GM18951 (cell line): ENCODE measurements at regions not wholly inside any gene's neighbourhood (a gene's known extent, or its start where the extent isn't known, plus 50 kb on each side); places are given as distances from the start of the nearest gene placed in this dataset.

Source experiments
- POLR2A ChIP-seq: IDR thresholded peaks from 4 replicates; pipeline ENCODE4 v1.6.1; 2011; ENCODE audit warnings: mild to moderate bottlenecking; ENCODE audit not compliant: insufficient read length, insufficient read depth; ENCODE audit errors: extremely low read depth
- in situ Hi-C: fragments of 300-500 bp; cut with MboI; formaldehyde crosslinking; loops from one replicate; pipeline ENCODE4 v1.12.0; 2022; ENCODE audit warnings: low sequenced_read_pairs, mixed read lengths, inconsistent platforms; ENCODE audit not compliant: unreplicated experiment

DNA sequence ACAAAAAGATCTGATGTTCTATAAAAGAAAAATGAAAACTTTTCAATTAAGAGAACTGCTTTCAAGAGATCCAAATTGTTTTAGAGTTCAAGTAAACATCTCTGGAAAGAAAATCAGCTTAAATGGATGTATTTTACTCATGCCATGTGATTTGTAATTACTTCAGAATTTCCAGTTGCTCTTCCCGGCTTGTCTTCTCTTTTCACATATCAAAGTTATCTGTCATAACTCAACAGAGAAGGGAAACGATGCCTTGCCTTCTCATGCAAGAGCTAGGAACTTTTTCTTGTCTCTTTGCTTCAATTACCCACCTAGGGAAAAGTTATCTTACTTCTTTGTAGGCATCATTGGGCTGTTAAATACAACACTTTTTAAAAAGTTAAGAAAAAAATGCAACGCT is 255.2 kb upstream of the POU2AF2 start:
- TF ChIP-seq POLR2A, result no peak
- in situ Hi-C loops, result no loop called here

DNA sequence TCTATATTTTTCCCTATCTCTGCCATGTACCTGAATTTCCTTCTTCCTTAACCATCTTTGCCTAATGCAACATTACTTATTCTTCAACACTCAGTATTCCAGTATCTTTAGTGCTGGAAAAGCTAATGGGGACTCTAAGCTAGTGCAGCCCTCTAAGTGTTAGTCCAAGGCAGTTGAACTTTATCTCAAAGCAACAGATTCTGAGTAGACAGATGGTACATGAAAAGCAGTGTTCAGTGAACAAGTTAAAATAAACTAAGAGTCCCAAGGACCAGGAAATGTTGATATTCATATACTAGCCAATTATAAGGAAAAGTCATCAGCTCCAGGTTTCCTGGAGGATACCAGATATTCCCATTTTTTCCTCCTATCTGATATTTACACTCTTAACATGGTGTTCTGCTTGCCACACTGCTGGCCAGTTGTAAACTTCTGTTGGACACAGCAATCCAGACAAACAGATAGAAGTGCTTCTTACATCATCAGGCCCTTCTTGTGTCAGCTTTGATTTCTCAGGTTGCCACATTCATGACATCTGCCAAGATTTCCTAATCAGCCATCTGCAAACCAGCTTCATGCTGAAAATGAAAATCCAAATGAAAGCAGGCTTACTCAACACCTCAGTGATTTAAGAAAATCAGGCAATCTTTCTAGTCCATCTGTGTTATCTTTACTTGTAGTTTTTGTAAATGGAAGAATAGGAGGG is 255.9 kb upstream of the POU2AF2 start:
- no peak for TF ChIP-seq POLR2A
- in situ Hi-C loops, result no loop called here

DNA sequence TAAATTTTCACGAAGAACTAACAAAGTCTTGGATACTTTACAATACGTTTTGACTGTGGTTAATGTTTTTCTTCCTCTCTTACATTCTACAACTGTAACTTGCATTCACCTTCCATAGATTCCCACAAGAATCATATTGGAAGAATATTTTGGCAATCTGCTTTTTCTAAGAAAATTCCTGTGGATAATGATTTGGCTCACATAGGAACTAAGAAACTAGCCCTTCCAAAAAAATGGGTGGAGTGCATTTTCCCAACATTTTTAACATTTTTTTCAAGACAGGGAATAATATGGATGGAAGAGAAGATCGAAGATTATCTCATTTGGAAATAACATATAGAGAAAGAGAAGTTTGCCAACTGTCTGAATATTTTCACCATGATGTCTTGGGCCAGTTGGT is 256.9 kb upstream of the POU2AF2 start:
- in situ Hi-C loops, result no loop called here
- no peak for TF ChIP-seq POLR2A

DNA sequence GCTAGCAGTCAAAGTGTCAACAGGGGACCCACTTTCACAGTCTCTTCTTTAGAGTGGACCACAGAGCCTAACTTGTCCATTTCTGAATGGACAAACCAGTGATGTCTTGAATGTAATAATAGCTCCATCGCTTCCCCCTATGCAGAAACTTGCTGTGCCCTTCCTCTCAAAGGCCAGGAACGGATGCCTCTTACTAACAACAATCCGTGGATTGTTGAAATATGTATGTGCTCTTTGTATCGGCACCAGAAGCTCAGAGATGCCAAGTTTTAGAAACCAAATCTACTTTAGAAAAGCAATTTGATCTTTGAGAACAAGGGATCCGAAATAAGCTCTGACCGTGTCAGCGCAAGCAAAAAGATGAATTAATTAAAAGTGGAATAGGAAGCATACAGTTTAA is 259.5 kb upstream of the POU2AF2 start:
- in situ Hi-C loops, result no loop called here
- no peak for TF ChIP-seq POLR2A

DNA sequence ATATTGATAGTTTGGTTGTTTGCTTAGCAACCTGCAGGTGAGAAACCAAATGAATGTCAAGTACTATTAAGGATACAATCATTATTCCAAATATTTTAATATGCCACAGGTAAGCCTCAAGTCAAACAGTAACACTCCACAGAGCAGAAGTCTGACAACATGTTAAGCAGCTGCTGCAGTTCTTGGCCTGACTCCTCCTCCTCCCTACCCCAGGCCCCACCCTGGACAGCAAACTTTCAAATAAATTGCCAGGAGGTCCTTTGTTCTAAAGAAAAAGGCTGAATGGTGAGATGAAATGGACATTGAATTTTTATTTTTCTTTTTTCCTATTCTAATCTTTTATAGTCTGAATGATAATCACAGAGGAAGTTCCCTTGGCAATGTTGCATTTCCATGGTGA is 260.0 kb upstream of the POU2AF2 start:
- in situ Hi-C loops, result no loop called here
- TF ChIP-seq POLR2A, result no peak

DNA sequence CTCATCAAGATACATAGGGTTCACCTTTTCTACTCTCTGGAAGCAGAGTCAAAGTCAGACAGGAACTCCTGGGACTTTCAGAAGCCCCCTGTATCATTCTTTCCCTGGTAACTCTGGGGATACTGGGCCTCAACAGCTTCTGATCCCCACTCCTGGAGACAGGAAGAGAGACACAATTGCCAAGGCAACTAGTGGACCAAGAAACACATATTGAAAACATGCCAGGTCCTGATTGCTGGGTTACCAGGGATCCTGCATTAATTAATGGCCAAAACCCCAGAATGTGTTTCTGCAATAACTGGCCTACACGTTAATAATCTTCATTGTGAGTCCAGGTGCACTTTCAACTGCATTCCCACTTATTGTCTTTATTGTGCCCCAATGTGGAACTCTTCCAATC is 260.8 kb upstream of the POU2AF2 start:
- TF ChIP-seq POLR2A, result no peak
- in situ Hi-C loops, result no loop called here

DNA sequence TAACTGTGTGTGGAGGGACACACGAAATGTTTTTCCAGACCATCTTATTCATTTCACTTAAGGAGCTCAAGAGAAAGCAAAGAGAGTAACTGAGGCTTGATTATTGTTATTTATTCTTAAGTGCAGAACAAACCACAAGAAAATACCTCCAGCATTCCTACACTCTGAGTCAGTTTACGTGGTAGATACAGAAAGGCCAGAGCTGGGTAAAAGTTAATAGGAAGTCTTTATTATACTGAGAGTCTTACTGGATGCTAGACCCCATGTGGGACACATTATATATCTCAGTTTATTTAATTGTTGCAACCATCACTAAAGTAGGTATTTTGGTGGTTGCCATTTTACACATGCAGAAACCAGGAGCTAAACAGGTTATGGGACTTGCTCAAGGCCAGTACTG is 261.4 kb upstream of the POU2AF2 start:
- in situ Hi-C loops, result no loop called here
- no peak for TF ChIP-seq POLR2A

DNA sequence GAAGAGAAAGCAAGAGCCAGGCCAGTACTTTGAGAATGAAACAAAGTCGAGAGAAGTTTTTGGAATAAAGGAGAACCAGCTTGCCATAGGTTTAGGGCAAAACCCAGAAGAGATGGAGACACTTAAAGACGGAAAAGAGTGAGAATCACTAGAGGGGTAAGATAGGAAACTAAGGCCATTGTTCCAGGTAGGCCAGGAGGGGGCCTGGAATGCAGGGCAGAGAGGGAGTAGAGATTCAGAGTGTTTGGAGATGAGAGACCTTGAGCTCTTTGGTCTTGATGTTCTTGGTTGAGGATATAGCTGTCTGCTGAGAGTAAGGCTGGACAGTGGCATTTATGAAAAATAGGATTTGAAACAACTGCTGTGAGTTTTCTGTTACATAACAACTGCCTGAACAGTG is 263.3 kb upstream of the POU2AF2 start:
- in situ Hi-C loops, result no loop called here
- no peak for TF ChIP-seq POLR2A

DNA sequence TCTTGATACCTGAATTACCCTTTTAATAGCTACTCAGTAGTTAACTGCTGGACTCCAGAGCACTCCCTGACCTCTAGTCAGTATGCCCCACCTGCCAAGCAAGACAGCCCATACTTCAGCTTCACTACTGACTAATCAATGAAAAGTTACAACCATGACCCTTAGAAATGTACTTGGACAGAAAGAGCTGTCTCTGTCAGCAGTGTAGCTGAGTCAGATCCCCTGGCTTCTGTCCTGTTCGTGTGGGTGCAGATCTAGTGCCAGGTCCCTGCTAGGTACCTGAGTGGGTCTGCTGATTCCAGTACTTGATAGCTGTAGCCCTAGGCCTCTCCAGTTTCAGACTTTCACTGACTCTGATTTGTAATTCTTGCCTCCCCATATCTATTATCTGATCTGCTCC is 265.8 kb upstream of the POU2AF2 start:
- in situ Hi-C loops, result no loop called here
- TF ChIP-seq POLR2A, result no peak

DNA sequence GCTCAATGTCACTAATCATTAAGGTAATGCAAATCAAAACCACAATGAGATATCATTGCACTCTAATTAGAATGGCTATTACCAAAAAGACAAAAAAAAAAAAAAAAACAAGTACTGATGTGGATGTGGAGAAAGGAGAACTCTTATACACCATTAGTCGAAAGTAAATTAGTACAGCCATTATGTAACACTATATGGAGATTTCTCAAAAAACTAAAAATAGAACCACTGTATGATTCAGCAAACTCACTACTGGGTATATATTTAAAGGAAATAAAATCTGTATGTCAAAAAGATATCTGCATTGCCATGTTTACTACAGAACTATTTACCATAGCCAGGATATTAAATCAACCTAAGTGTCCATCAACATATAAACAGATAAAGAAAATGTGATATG is 265.4 kb upstream of the ARHGAP20 start:
- in situ Hi-C loops, result no loop called here
- TF ChIP-seq POLR2A, result no peak

DNA sequence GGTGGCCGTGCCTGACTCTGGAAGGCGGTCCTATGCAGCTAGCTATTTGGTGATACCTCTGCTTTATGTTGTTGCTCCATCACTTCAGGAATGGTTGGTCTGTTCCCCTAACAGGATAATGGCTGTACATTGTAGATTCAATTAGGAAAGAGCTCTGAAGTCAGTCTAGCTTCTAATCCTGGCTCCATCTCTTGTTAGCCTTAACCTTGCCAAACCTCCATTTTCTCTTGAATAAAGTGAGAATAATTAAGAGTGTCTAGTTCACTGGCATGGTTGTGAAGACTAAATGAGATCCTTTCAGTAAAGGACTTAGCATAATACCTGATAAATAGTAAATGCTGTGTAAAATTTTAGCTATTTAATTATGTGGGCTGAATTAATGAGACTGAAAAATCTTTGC is 262.5 kb upstream of the ARHGAP20 start:
- no peak for TF ChIP-seq POLR2A
- in situ Hi-C loops, result no loop called here

DNA sequence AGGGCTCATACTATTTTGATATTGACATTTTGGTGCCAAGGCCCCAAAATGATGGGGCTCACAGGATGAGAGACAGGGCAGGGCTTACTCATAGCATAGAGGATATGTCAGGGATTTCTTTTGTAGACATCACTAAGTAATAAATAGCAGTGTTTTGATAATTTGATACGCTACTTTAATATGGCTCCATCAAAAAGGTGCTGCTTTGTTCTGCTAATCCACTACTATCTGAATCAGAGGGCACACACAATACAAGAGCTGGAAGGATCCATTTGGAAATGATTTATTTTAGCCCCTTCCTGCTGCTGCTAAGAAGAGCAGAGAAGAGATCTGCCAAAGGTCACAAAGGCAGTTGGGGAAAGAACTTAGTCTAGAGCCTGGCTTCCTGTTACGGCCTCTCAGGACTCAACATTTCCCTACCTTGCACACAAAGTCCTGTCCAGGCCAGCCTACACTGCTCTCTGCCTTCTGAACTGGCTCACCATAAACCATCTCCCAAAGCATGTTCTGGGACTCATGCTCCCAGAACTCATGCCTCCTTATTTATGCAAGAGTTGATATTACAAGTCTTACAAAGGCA is 261.3 kb upstream of the ARHGAP20 start:
- in situ Hi-C loops, result no loop called here
- no peak for TF ChIP-seq POLR2A

DNA sequence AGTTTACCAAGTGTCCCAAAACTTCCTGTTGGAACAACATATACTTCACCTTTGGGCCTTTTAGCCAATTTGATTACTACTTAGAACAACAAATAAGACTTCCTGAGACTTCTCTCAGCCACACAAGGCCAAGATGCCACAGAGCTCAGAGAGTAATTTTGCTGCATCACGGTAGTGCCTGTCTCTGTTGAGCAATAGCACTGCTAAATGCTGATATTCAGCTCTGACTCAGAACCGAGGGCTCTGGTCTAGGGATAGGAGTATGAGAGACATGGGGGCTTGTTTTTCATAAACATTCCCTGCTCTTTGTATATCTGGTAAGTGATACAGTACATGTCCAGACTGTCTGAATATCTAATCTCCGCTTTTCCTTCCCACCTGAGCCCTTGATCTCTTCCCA is 260.4 kb upstream of the ARHGAP20 start:
- in situ Hi-C loops, result no loop called here
- no peak for TF ChIP-seq POLR2A

DNA sequence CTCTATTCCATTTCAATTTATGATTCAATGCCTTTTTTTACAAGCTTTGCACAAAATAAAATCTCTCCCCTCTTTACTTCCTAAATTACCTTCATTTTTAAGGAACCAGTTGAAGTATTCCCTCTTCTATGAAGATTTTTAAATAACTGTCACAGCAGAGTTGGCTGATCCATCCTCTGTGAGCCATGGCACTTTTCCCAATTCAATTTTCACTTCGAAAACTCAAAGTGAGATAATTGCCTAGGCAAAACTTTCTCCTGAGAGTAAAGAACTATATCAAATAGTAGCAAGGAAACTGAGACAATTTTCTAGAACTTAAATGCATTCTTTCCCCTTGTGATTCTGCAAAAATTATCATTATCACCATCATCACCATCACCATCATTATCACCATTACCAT is 259.9 kb upstream of the ARHGAP20 start:
- no peak for TF ChIP-seq POLR2A
- in situ Hi-C loops, result no loop called here
